Panc1 (cell line): ENCODE measurements at regions not wholly inside any gene's neighbourhood (a gene's known extent, or its start where the extent isn't known, plus 50 kb on each side); places are given as distances from the start of the nearest gene placed in this dataset.

Experiments used
- ATAC-seq: fragments of 200-7000 bp; cut with Tn5 transposase; 2 replicates; pipeline ENCODE4 v1.9.1; 2020; ENCODE audit warnings: mild to moderate bottlenecking, moderate library complexity
- BruUV-seq: library from RNA; stranded (reverse); fragments of 400-500 nt; replicated peaks from 2 replicates; lab custom pipeline; 2021; lab: Mats Ljungman, UMichigan
- CTCF ChIA-PET: fragments of 300-600 bp; sonication (Branson Sonifier 250); formaldehyde crosslinking; loops from one replicate; lab custom pipeline; 2022; ENCODE audit warnings: antibody characterized with exemption; lab: Charles Lee
- POLR2A ChIA-PET: fragments of 300-600 bp; sonication (Branson Sonifier 250); formaldehyde crosslinking; loops from one replicate; lab custom pipeline; 2022; ENCODE audit warnings: antibody characterized with exemption; lab: Charles Lee
- DNase-seq: peaks from one replicate; pipeline ENCODE4 v3.0.0-alpha.2; 2010; ENCODE audit warnings: low read depth, low spot score
- H3K27ac ChIP-seq: 2 replicates; pipeline ENCODE4 v1.5.1; 2011; ENCODE audit warnings: mild to moderate bottlenecking, low read length, inconsistent platforms
- H3K27me3 ChIP-seq: fragments of 200-500 bp; sonication (Bioruptor generic); 2 replicates; pipeline ENCODE4 v1.6.0; 2014; ENCODE audit warnings: low read length, inconsistent platforms; ENCODE audit not compliant: control insufficient read depth, insufficient read depth
- H3K36me3 ChIP-seq: fragments of 200-500 bp; sonication (Bioruptor generic); 2 replicates; pipeline ENCODE4 v1.5.1; 2014; ENCODE audit warnings: inconsistent platforms, mild to moderate bottlenecking, low read length, moderate library complexity; ENCODE audit not compliant: control insufficient read depth, insufficient read depth
- H3K4me1 ChIP-seq: 2 replicates; pipeline ENCODE4 v1.5.1; 2011; ENCODE audit warnings: inconsistent platforms, mild to moderate bottlenecking, low read length, moderate library complexity; ENCODE audit not compliant: control insufficient read depth, insufficient read depth
- H3K4me3 ChIP-seq, 2 experiments: 2 replicates each; pipeline ENCODE4 v1.5.1; 2011 to 2012; ENCODE audit warnings: low read depth in 2 of 2, low read length in 2 of 2, mild to moderate bottlenecking in 2 of 2, inconsistent platforms in 1 of 2, moderate library complexity in 1 of 2
- H3K9me3 ChIP-seq: fragments of 200-500 bp; sonication (Bioruptor generic); 2 replicates; pipeline ENCODE4 v1.5.1; 2014; ENCODE audit warnings: low read depth, mild to moderate bottlenecking, inconsistent platforms, low read length, moderate library complexity; ENCODE audit not compliant: control insufficient read depth, insufficient read depth
- CTCF ChIP-seq: fragments of 450-650 bp; IDR thresholded peaks from 2 replicates; pipeline ENCODE4 v1.5.1; 2017; ENCODE audit warnings: mild to moderate bottlenecking
- POLR2AphosphoS5 ChIP-seq: IDR thresholded peaks from 2 replicates; pipeline ENCODE4 v1.6.1; 2012; ENCODE audit warnings: mild to moderate bottlenecking, low read depth, low read length, moderate library complexity
- REST ChIP-seq, 2 experiments: IDR thresholded peaks; 2 replicates each; pipeline ENCODE4 v1.6.1; 2011 to 2012; ENCODE audit warnings: low read depth in 2 of 2, control low read depth in 1 of 2, low read length in 1 of 2, mild to moderate bottlenecking in 1 of 2, moderate library complexity in 1 of 2; ENCODE audit not compliant: insufficient read depth in 1 of 2
- SIN3A ChIP-seq: IDR thresholded peaks from 2 replicates; pipeline ENCODE4 v1.6.1; 2012; ENCODE audit warnings: low read depth, mild to moderate bottlenecking, low read length, moderate library complexity, borderline replicate concordance; ENCODE audit not compliant: insufficient read depth
- TCF7L2 ChIP-seq: IDR thresholded peaks from 2 replicates; pipeline ENCODE4 v1.6.1; 2011; ENCODE audit warnings: mild to moderate bottlenecking, low read depth, low read length, inconsistent platforms
- in situ Hi-C: cut with HindIII; loops from 2 replicates; pipeline ENCODE4 v1.10.0; 2016; ENCODE audit warnings: low sequenced_read_pairs, low pct_unique_long_range_greater_than_20kb
- intact Hi-C: fragments of 100-400 bp; cut with micrococcal nuclease; formaldehyde crosslinking; loops from one replicate; pipeline ENCODE4 v1.10.0; 2022; ENCODE audit not compliant: unreplicated experiment

- in situ Hi-C loops, result no loop called here
- Histone ChIP-seq H3K9me3 (no peaks in the 10 kb centered on the region), H3K4me3 (no peak overlapping the region), H3K27me3 (no peaks in the 10 kb centered on the region), H3K4me1 (0 out of 2 replicates have a peak, but pooled peaks cover 3% of the 10 kb centered on the region), H3K36me3 (no peaks in the 10 kb centered on the region), H3K27ac (no peak overlapping the region)
- BruUV-seq, result no TSS peak
- TF ChIP-seq TCF7L2 (no peak), POLR2AphosphoS5 (no peak), REST (IDR thresholded peaks at IDR 0.05; ENCODE audit: insufficient read depth in 1 of 2, low read depth in 2 of 2, low read length in 1 of 2) (no peak), SIN3A (no peak), CTCF (no peak)
- no peak for ATAC-seq
- ChIA-PET CTCF (no interaction called here), POLR2A (no interaction called here)
- intact Hi-C loops, result no loop called here
- DNase-seq, result no peak
These were observed 96.6 kb upstream of the CTDP1 start for GRCh38 chr18:79582978-79583377.

- intact Hi-C loops (no loop called here), in situ Hi-C loops (no loop called here)
- Histone ChIP-seq H3K9me3 (no peaks in the 10 kb centered on the region), H3K27me3 (no peaks in the 10 kb centered on the region), H3K36me3 (no peaks in the 10 kb centered on the region), H3K4me3 (no peak overlapping the region), H3K27ac (no peak overlapping the region), H3K4me1 (0 out of 2 replicates have a peak, but pooled peaks cover 3% of the 10 kb centered on the region)
- BruUV-seq, result no TSS peak
- ChIA-PET CTCF (no interaction called here), POLR2A (no interaction called here)
- no peak for ATAC-seq
- DNase-seq, result no peak
- no peak for TF ChIP-seq TCF7L2
- no peak for TF ChIP-seq REST (IDR thresholded peaks at IDR 0.05; ENCODE audit: insufficient read depth in 1 of 2, low read depth in 2 of 2, low read length in 1 of 2)
- TF ChIP-seq POLR2AphosphoS5, result no peak
- TF ChIP-seq CTCF, result no peak
- TF ChIP-seq SIN3A, result no peak
These were observed 96.2 kb upstream of the CTDP1 start for GRCh38 chr18:79583426-79583825.
